HFF-Myc (cell line): ENCODE measurements at regions not wholly inside any gene's neighbourhood (a gene's known extent, or its start where the extent isn't known, plus 50 kb on each side); places are given as distances from the start of the nearest gene placed in this dataset.

Experiments
- DNase-seq: peaks from one replicate; pipeline ENCODE4 v3.0.0-alpha.2; 2011; ENCODE audit warnings: low read depth; ENCODE audit errors: extremely low read depth
- H3K4me3 ChIP-seq: replicated peaks from 2 replicates; pipeline ENCODE4 v1.5.1; 2011; ENCODE audit warnings: low read depth, mild to moderate bottlenecking, control low read depth, low read length
- CTCF ChIP-seq: IDR thresholded peaks from 2 replicates; pipeline ENCODE4 v1.5.1; 2012; ENCODE audit warnings: mild to moderate bottlenecking, low read depth, low read length, control low read depth; ENCODE audit errors: missing control alignments

GRCh38 chr11:37115963-37116362 is 517.9 kb upstream of the RAG2 start:
- no peak for DNase-seq

GRCh38 chr11:37110385-37110784 is 512.3 kb upstream of the RAG2 start:
- no peak for DNase-seq
- H3K4me3 ChIP-seq, result no peak overlapping the region
- no peak for TF ChIP-seq CTCF

More at GRCh38 chr11:37115963-37116362, 517.9 kb upstream of the RAG2 start:
- no peak overlapping the region for H3K4me3 ChIP-seq
- no peak for TF ChIP-seq CTCF

- TF ChIP-seq CTCF, result no peak
- DNase-seq, result no peak
- H3K4me3 ChIP-seq, result no peak overlapping the region
Observed at GRCh38 chr11:37109286-37109585, 511.2 kb upstream of the RAG2 start.

- no peak overlapping the region for H3K4me3 ChIP-seq
- TF ChIP-seq CTCF, result no peak
- no peak for DNase-seq
Observed at GRCh38 chr11:37108436-37109285, 510.6 kb upstream of the RAG2 start.

- TF ChIP-seq CTCF, result no peak
- H3K4me3 ChIP-seq, result no peak overlapping the region
- no peak for DNase-seq
Observed at GRCh38 chr11:37107831-37108230, 509.8 kb upstream of the RAG2 start.

GRCh38 chr11:37107415-37107814 is 509.4 kb upstream of the RAG2 start:
- no peak for TF ChIP-seq CTCF
- no peak for DNase-seq
- no peak overlapping the region for H3K4me3 ChIP-seq

GRCh38 chr11:37105427-37105826 is 507.4 kb upstream of the RAG2 start:
- no peak overlapping the region for H3K4me3 ChIP-seq
- TF ChIP-seq CTCF, result no peak
- DNase-seq, result no peak
